Fibroblast of upper back skin (primary cell): ENCODE measurements at regions not wholly inside any gene's neighbourhood (a gene's known extent, or its start where the extent isn't known, plus 50 kb on each side); places are given as distances from the start of the nearest gene placed in this dataset.
A peak's percentile ranks its signal among the peaks of the same experiment; 100 is the strongest.

Experiments used
- DNase-seq: peaks from one replicate; pipeline ENCODE4 v3.0.0-alpha.2; 2013

GRCh38 chr6:14066782-14067406 is 50.7 kb upstream of the CD83 start:
- DNase-seq, result peak; percentile 84

GRCh38 chr6:14067656-14068055 is 49.9 kb upstream of the CD83 start:
- DNase-seq, result no peak
